CD4-positive, alpha-beta T cell treated with Interleukin-15 for 1 hour (primary cell): ENCODE measurements at regions not wholly inside any gene's neighbourhood (a gene's known extent, or its start where the extent isn't known, plus 50 kb on each side); places are given as distances from the start of the nearest gene placed in this dataset.
"Not testable (repeated sequence)": the region's sequence is repeated elsewhere in the genome, so short reads cannot be mapped to it uniquely, and the experiment has no call there.

Experiments used
- DNase-seq: peaks from one replicate; pipeline ENCODE4 v3.0.0-alpha.2; 2020

GRCh38 chr21:15932726-15933125 lies 202.9 kb downstream of the USP25 start:
- no peak for DNase-seq

GRCh38 chr21:15935530-15935929 lies 205.7 kb downstream of the USP25 start:
- no peak for DNase-seq

- no peak for DNase-seq
Observed at GRCh38 chr21:15943009-15943666, 213.4 kb downstream of the USP25 start.

- no peak for DNase-seq
Observed at GRCh38 chr21:15947677-15948076, 217.9 kb downstream of the USP25 start.

GRCh38 chr21:15953551-15954116 lies 223.9 kb downstream of the USP25 start:
- no peak for DNase-seq

GRCh38 chr21:15964236-15964855 lies 234.6 kb downstream of the USP25 start:
- DNase-seq = no peak

GRCh38 chr21:15966231-15966630 lies 236.4 kb downstream of the USP25 start:
- no peak for DNase-seq

GRCh38 chr21:15966651-15967050 lies 236.9 kb downstream of the USP25 start:
- DNase-seq = no peak

GRCh38 chr21:15967661-15968060 lies 237.9 kb downstream of the USP25 start:
- DNase-seq = no peak

GRCh38 chr21:15968776-15969310 lies 239.1 kb downstream of the USP25 start:
- no peak for DNase-seq

- no peak for DNase-seq
Observed at GRCh38 chr21:15976807-15977206, 247.0 kb downstream of the USP25 start.

- DNase-seq = no peak
Observed at GRCh38 chr21:15978215-15978738, 248.5 kb downstream of the USP25 start.

GRCh38 chr21:15979493-15979892 lies 249.7 kb downstream of the USP25 start:
- not testable (repeated sequence) for DNase-seq

GRCh38 chr21:15986277-15986676 lies 256.5 kb downstream of the USP25 start:
- no peak for DNase-seq

GRCh38 chr21:15992171-15992570 lies 262.4 kb downstream of the USP25 start:
- DNase-seq = no peak

- DNase-seq = no peak
Observed at GRCh38 chr21:15993951-15994350, 264.2 kb downstream of the USP25 start.

GRCh38 chr21:15999741-16000140 lies 270.0 kb downstream of the USP25 start:
- no peak for DNase-seq

- no peak for DNase-seq
Observed at GRCh38 chr21:16002874-16003466, 273.2 kb downstream of the USP25 start.

- DNase-seq = no peak
Observed at GRCh38 chr21:16004086-16004485, 274.3 kb downstream of the USP25 start.

GRCh38 chr21:16004523-16004922 lies 274.7 kb downstream of the USP25 start:
- DNase-seq = no peak

- no peak for DNase-seq
Observed at GRCh38 chr21:16005996-16006395, 276.2 kb downstream of the USP25 start.

- no peak for DNase-seq
Observed at GRCh38 chr21:16007943-16008342, 278.2 kb downstream of the USP25 start.

- no peak for DNase-seq
Observed at GRCh38 chr21:16011719-16012118, 281.9 kb downstream of the USP25 start.

GRCh38 chr21:16013570-16013969 lies 283.8 kb downstream of the USP25 start:
- DNase-seq = no peak
